IMR-90 (cell line): ENCODE measurements at regions not wholly inside any gene's neighbourhood (a gene's known extent, or its start where the extent isn't known, plus 50 kb on each side); places are given as distances from the start of the nearest gene placed in this dataset.

ENCODE experiments used
- ATAC-seq: fragments of 200-7000 bp; cut with Tn5 transposase; 2 replicates; pipeline ENCODE4 v1.9.1; 2020; ENCODE audit warnings: low read depth, mild to moderate bottlenecking, moderate library complexity
- BruUV-seq: library from RNA; stranded (reverse); fragments of 400-500 nt; replicated peaks from 2 replicates; lab custom pipeline; 2021; lab: Mats Ljungman, UMichigan
- CTCF ChIA-PET: fragments of 300-600 bp; formaldehyde crosslinking; extraction: SDS; loops from one replicate; lab custom pipeline; 2021; ENCODE audit warnings: antibody characterized with exemption; lab: Yijun Ruan, JAX
- POLR2A ChIA-PET: fragments of 300-600 bp; sonication (Branson Sonifier 250); formaldehyde crosslinking; loops from one replicate; lab custom pipeline; 2022; ENCODE audit warnings: antibody characterized with exemption; ENCODE audit not compliant: unreplicated experiment; lab: Charles Lee
- DNase-seq: peaks from one replicate; pipeline ENCODE4 v3.0.0; 2013
- H2AFZ ChIP-seq: replicated peaks from 2 replicates; pipeline ENCODE3; 2013; ENCODE audit warnings: low read length, mild to moderate bottlenecking; ENCODE audit not compliant: poor library complexity
- H2AK5ac ChIP-seq: 2 replicates; pipeline ENCODE4 v1.6.1; 2013; ENCODE audit warnings: low read depth, low read length, inconsistent platforms
- H2AK9ac ChIP-seq: replicated peaks from 2 replicates; pipeline ENCODE3; 2013; ENCODE audit warnings: mild to moderate bottlenecking, low read depth, low read length, moderate library complexity; ENCODE audit not compliant: poor library complexity
- H2BK120ac ChIP-seq: 2 replicates; pipeline ENCODE4 v1.6.1; 2013; ENCODE audit warnings: low read depth, low read length, inconsistent platforms
- H2BK15ac ChIP-seq: 3 replicates; pipeline ENCODE4 v1.6.1; 2013; ENCODE audit warnings: low read depth, low read length, inconsistent platforms
- H2BK20ac ChIP-seq: 2 replicates; pipeline ENCODE4 v1.6.1; 2013; ENCODE audit warnings: low read depth, mild to moderate bottlenecking, inconsistent platforms, low read length, moderate library complexity
- H2BK5ac ChIP-seq: 2 replicates; pipeline ENCODE4 v1.6.1; 2013; ENCODE audit warnings: mild to moderate bottlenecking, low read depth, low read length, inconsistent platforms; ENCODE audit not compliant: poor library complexity, severe bottlenecking
- H3K14ac ChIP-seq: replicated peaks from 2 replicates; pipeline ENCODE4 v1.6.1; 2013; ENCODE audit warnings: low read depth, low read length, inconsistent platforms
- H3K18ac ChIP-seq: 2 replicates; pipeline ENCODE4 v1.6.1; 2013; ENCODE audit warnings: low read depth, low read length, control low read depth
- H3K23ac ChIP-seq: 2 replicates; pipeline ENCODE4 v1.6.1; 2013; ENCODE audit warnings: low read depth, low read length, inconsistent platforms
- H3K27ac ChIP-seq: 2 replicates; pipeline ENCODE4 v1.5.1; 2013; ENCODE audit warnings: mild to moderate bottlenecking, control low read depth, low read length; ENCODE audit not compliant: insufficient read depth
- H3K27me3 ChIP-seq: 2 replicates; pipeline ENCODE4 v1.6.1; 2013; ENCODE audit warnings: low read length; ENCODE audit not compliant: control insufficient read depth, insufficient read depth
- H3K36me3 ChIP-seq: 2 replicates; pipeline ENCODE4 v1.6.1; 2013; ENCODE audit warnings: low read length, mixed read lengths; ENCODE audit not compliant: control insufficient read depth, insufficient read depth
- H3K4ac ChIP-seq: 2 replicates; pipeline ENCODE4 v1.6.1; 2013; ENCODE audit warnings: low read depth, low read length, inconsistent platforms
- H3K4me1 ChIP-seq: 2 replicates; pipeline ENCODE4 v1.6.1; 2013; ENCODE audit warnings: low read length, mixed read lengths; ENCODE audit not compliant: control insufficient read depth, insufficient read depth
- H3K4me2 ChIP-seq: 2 replicates; pipeline ENCODE4 v1.6.1; 2013; ENCODE audit warnings: low read depth, mild to moderate bottlenecking, control low read depth, low read length, moderate library complexity
- H3K4me3 ChIP-seq: 2 replicates; pipeline ENCODE4 v1.5.1; 2013; ENCODE audit warnings: low read depth, mild to moderate bottlenecking, control low read depth, low read length, moderate library complexity; ENCODE audit not compliant: insufficient read depth
- H3K56ac ChIP-seq: 2 replicates; pipeline ENCODE4 v1.6.1; 2013; ENCODE audit warnings: low read length, inconsistent platforms; ENCODE audit not compliant: insufficient read depth; ENCODE audit errors: extremely low read depth
- H3K79me1 ChIP-seq, 2 experiments: 2 replicates each; pipeline ENCODE4 v1.6.1; 2013; ENCODE audit warnings: low read length in 2 of 2, inconsistent platforms in 1 of 2, low read depth in 1 of 2
- H3K9ac ChIP-seq: 2 replicates; pipeline ENCODE4 v1.6.1; 2013; ENCODE audit warnings: low read depth, low read length, control low read depth
- H3K9me1 ChIP-seq: 2 replicates; pipeline ENCODE4 v1.6.1; 2013; ENCODE audit warnings: low read length, inconsistent platforms; ENCODE audit not compliant: insufficient read depth
- H3K9me3 ChIP-seq: 2 replicates; pipeline ENCODE4 v1.6.1; 2013; ENCODE audit warnings: low read length; ENCODE audit not compliant: control insufficient read depth, insufficient read depth
- H4K20me1 ChIP-seq: 2 replicates; pipeline ENCODE4 v1.6.1; 2013; ENCODE audit warnings: low read length, inconsistent platforms; ENCODE audit not compliant: insufficient read depth
- H4K5ac ChIP-seq: 2 replicates; pipeline ENCODE4 v1.6.1; 2013; ENCODE audit warnings: mild to moderate bottlenecking, low read depth, low read length, control low read depth
- H4K8ac ChIP-seq, 2 experiments: 2 replicates each; pipeline ENCODE4 v1.6.1; 2013; ENCODE audit warnings: low read depth in 2 of 2, low read length in 2 of 2, control low read depth in 1 of 2, inconsistent platforms in 1 of 2
- H4K91ac ChIP-seq: 2 replicates; pipeline ENCODE4 v1.6.1; 2013; ENCODE audit warnings: low read depth, low read length, inconsistent platforms; ENCODE audit not compliant: insufficient read depth
- MXI1 ChIP-seq: IDR thresholded peaks from 2 replicates; pipeline ENCODE4 v1.6.1; 2012; ENCODE audit warnings: low read depth, mild to moderate bottlenecking, low read length, moderate library complexity, borderline replicate concordance
- POLR2A ChIP-seq: IDR thresholded peaks from 2 replicates; pipeline ENCODE4 v1.6.1; 2012; ENCODE audit warnings: mild to moderate bottlenecking, low read depth, low read length
- RFX5 ChIP-seq: IDR thresholded peaks from 2 replicates; pipeline ENCODE4 v1.8.0; 2012; ENCODE audit warnings: low read depth, mild to moderate bottlenecking, low read length, moderate library complexity
- WGBS, 2 experiments: methylation state at CpG; one replicate each; pipeline versions ENCODE4 v1.1.5 to v1.1.7; 2013; ENCODE audit warnings: missing lambda C conversion rate in 2 of 2; ENCODE audit not compliant: insufficient read length in 1 of 2; ENCODE audit errors: extremely low coverage in 2 of 2; 5-methylcytosine and 5-hydroxymethylcytosine counted together
- dilution Hi-C: fragments of 300-500 bp; cut with HindIII; formaldehyde crosslinking; loops from one replicate; pipeline ENCODE4 v1.14.3; 2018; ENCODE audit warnings: low sequenced_read_pairs; ENCODE audit not compliant: unreplicated experiment
- in situ Hi-C: fragments of 300-500 bp; cut with MboI; formaldehyde crosslinking; loops from 3 replicates; pipeline ENCODE4 v1.14.3; 2019; ENCODE audit warnings: low sequenced_read_pairs, inconsistent platforms, mixed read lengths
- intact Hi-C: fragments of 100-400 bp; cut with micrococcal nuclease; formaldehyde crosslinking; loops from 2 replicates; pipeline ENCODE4 v1.10.0; 2022

- Histone ChIP-seq H3K56ac (no peak overlapping the region), H4K91ac (no peak overlapping the region), H2AFZ (no peak overlapping the region), H4K8ac (no peak overlapping the region), H2BK20ac (no peak overlapping the region), H3K9me3 (peaks cover 26% of the 10 kb centered on the region), H4K20me1 (no peaks in the 10 kb centered on the region), H2AK5ac (no peak overlapping the region), H3K4me1 (no peaks in the 10 kb centered on the region), H3K36me3 (no peaks in the 10 kb centered on the region), H3K23ac (no peak overlapping the region), H3K9ac (no peak overlapping the region), H2BK5ac (no peak overlapping the region), H3K79me1 (no peaks in the 10 kb centered on the region), H3K14ac (no peak overlapping the region), H2BK15ac (no peak overlapping the region), H2AK9ac (no peak overlapping the region), H4K5ac (no peak overlapping the region), H3K27me3 (no peaks in the 10 kb centered on the region), H3K4me2 (no peak overlapping the region), H3K18ac (no peak overlapping the region), H3K4ac (no peak overlapping the region), H2BK120ac (no peak overlapping the region), H3K4me3 (no peak overlapping the region), H3K9me1 (no peaks in the 10 kb centered on the region), H3K27ac (no peak overlapping the region)
- in situ Hi-C loops: no loop called here
- BruUV-seq: no TSS peak
- intact Hi-C loops: no loop called here
- ATAC-seq: no peak
- ChIA-PET CTCF (no interaction called here), POLR2A (no interaction called here)
- DNase-seq: no peak
- dilution Hi-C loops: no loop called here
- WGBS, 2 experiments: no CpG with 5 or more reads among the region's 3 CpGs
- TF ChIP-seq POLR2A: no peak
- TF ChIP-seq MXI1: no peak
- TF ChIP-seq RFX5: no peak
These were observed 325.7 kb upstream of the MKI67 start for GRCh38 chr10:128451879-128452278.
